GM10266 (cell line): ENCODE measurements at regions not wholly inside any gene's neighbourhood (a gene's known extent, or its start where the extent isn't known, plus 50 kb on each side); places are given as distances from the start of the nearest gene placed in this dataset.

Experiments
- DNase-seq: peaks from one replicate; pipeline ENCODE4 v3.0.0; 2012; ENCODE audit errors: extremely low spot score
- TF ChIP-seq, protein P1 (sequence below): IDR thresholded peaks from 2 replicates; pipeline ENCODE4 v1.5.1; 2012; ENCODE audit warnings: mild to moderate bottlenecking, low read depth; ENCODE audit not compliant: control insufficient read depth, insufficient read depth; ENCODE audit errors: missing control alignments

- DNase-seq: no peak
- TF ChIP-seq, protein P1, sequence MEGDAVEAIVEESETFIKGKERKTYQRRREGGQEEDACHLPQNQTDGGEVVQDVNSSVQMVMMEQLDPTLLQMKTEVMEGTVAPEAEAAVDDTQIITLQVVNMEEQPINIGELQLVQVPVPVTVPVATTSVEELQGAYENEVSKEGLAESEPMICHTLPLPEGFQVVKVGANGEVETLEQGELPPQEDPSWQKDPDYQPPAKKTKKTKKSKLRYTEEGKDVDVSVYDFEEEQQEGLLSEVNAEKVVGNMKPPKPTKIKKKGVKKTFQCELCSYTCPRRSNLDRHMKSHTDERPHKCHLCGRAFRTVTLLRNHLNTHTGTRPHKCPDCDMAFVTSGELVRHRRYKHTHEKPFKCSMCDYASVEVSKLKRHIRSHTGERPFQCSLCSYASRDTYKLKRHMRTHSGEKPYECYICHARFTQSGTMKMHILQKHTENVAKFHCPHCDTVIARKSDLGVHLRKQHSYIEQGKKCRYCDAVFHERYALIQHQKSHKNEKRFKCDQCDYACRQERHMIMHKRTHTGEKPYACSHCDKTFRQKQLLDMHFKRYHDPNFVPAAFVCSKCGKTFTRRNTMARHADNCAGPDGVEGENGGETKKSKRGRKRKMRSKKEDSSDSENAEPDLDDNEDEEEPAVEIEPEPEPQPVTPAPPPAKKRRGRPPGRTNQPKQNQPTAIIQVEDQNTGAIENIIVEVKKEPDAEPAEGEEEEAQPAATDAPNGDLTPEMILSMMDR: no peak
Measured at GRCh38 chr21:43273016-43273707, 104.4 kb downstream of the CRYAA start.

DNA sequence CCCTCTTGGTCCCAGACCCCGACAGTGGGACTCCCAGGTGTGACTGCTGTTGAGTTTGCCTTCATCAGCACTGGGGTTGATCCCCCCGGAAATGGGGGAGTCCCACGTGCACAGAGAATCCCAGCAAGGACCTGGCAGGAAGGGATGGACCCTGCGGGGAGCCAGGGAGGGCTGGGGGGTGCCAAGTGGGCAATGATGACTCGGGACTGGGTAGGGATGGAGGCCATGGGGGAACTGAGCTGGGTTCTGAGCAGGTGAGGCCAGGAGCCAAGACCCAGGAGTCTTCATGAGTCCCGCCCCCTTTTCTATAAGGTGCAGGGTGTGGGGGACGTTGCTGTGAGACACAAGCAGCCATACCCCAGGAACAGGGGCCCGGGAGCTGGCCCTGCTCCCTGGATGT, 103.8 kb downstream of the CRYAA start:
- TF ChIP-seq, protein P1: no peak
- no peak for DNase-seq

- TF ChIP-seq, protein P1: no peak
- no peak for DNase-seq
Measured at GRCh38 chr21:43271452-43272020, 102.7 kb downstream of the CRYAA start.

DNA sequence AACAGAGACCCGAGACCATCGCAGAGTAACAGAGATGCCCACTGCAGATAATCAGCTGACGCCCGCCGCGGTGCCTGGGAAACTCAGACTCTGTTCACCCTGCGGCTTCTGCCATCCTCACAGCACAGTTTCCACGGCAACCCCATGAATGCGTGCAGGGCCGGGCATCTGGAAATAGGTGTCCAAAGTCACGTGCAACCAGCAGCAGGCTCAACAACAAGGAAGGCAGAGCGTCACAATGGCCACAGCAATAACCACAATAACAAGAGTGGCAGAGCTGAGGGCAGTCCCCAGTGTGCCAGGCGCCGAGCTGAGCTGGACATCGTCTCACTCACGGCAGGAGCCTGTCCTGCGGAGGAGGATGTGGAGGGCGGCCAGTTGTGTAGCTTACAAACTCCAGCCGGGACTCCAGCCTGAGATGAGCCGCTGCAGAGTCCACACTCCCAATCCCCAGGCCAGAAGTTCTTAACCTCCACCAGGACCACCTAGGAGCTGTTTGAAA, 102.0 kb downstream of the CRYAA start:
- TF ChIP-seq, protein P1: no peak
- no peak for DNase-seq

- TF ChIP-seq, protein P1: no peak
- no peak for DNase-seq
Measured at GRCh38 chr21:43269957-43270705, 101.3 kb downstream of the CRYAA start.

GRCh38 chr21:43269440-43269839, 100.6 kb downstream of the CRYAA start:
- DNase-seq: no peak
- TF ChIP-seq, protein P1: peak; percentile 21
